WTC11 (cell line): ENCODE measurements at regions not wholly inside any gene's neighbourhood (a gene's known extent, or its start where the extent isn't known, plus 50 kb on each side); places are given as distances from the start of the nearest gene placed in this dataset.

Experiments
- AFF4 ChIP-seq: sonication (generic); formaldehyde crosslinking; IDR thresholded peaks from 2 replicates; pipeline ENCODE4 v1.8.1; 2023; ENCODE audit warnings: mild to moderate bottlenecking, missing genetic modification reagents, borderline replicate concordance
- ARID4B ChIP-seq: sonication (generic); formaldehyde crosslinking; IDR thresholded peaks from 2 replicates; pipeline ENCODE4 v1.8.0; 2023; ENCODE audit warnings: missing genetic modification reagents, mild to moderate bottlenecking, borderline replicate concordance
- ATF3 ChIP-seq: sonication (generic); formaldehyde crosslinking; conservative IDR thresholded peaks from 2 replicates; pipeline ENCODE4 v1.8.1; 2022; ENCODE audit warnings: mild to moderate bottlenecking, missing genetic modification reagents
- CTCF ChIP-seq: fragments of 200-600 bp; IDR thresholded peaks from 2 replicates; pipeline ENCODE4 v1.8.0; 2022; ENCODE audit warnings: antibody characterized with exemption
- E2F1 ChIP-seq: sonication (generic); formaldehyde crosslinking; IDR thresholded peaks from 2 replicates; pipeline ENCODE4 v1.8.0; 2022; ENCODE audit warnings: mild to moderate bottlenecking, missing genetic modification reagents
- ELF4 ChIP-seq: sonication (generic); formaldehyde crosslinking; IDR thresholded peaks from 2 replicates; pipeline ENCODE4 v1.8.1; 2022; ENCODE audit warnings: low read depth, mild to moderate bottlenecking, moderate library complexity, missing genetic modification reagents
- JUN ChIP-seq: sonication (generic); formaldehyde crosslinking; IDR thresholded peaks from 2 replicates; pipeline ENCODE4 v1.8.0; 2023; ENCODE audit warnings: mild to moderate bottlenecking, missing genetic modification reagents
- NR1H2 ChIP-seq: sonication (generic); formaldehyde crosslinking; IDR thresholded peaks from 2 replicates; pipeline ENCODE4 v1.9.0; 2021; ENCODE audit warnings: mild to moderate bottlenecking, moderate library complexity, missing genetic modification reagents
- SP1 ChIP-seq: sonication (generic); formaldehyde crosslinking; conservative IDR thresholded peaks from 2 replicates; pipeline ENCODE4 v1.8.1; 2022; ENCODE audit warnings: missing genetic modification reagents
- USF1 ChIP-seq: sonication (generic); formaldehyde crosslinking; IDR thresholded peaks from 2 replicates; pipeline ENCODE4 v1.8.0; 2022; ENCODE audit warnings: mild to moderate bottlenecking, missing genetic modification reagents

- TF ChIP-seq NR1H2 (CRISPR knock-in tag) (no peak), ELF4 (CRISPR knock-in tag) (no peak), ATF3 (no peak), AFF4 (CRISPR knock-in tag) (no peak), E2F1 (CRISPR knock-in tag) (no peak), ARID4B (CRISPR knock-in tag) (no peak), JUN (CRISPR knock-in tag) (no peak), CTCF (no peak), SP1 (CRISPR knock-in tag) (no peak), USF1 (CRISPR knock-in tag) (no peak)
These were observed 137.0 kb downstream of the CPZ start for GRCh38 chr4:8729408-8730149.
